Glutamatergic neuron (in vitro differentiated cells): ENCODE measurements at regions not wholly inside any gene's neighbourhood (a gene's known extent, or its start where the extent isn't known, plus 50 kb on each side); places are given as distances from the start of the nearest gene placed in this dataset.

ENCODE experiments used
- DNase-seq: peaks from one replicate; pipeline ENCODE4 v3.0.0; 2022
- H3K27ac Mint-ChIP-seq: one replicate; pipeline ENCODE4 v1.8.0; 2020; ENCODE audit warnings: mild to moderate bottlenecking, mixed read lengths, inconsistent platforms; ENCODE audit not compliant: unreplicated experiment
- H3K27me3 Mint-ChIP-seq: one replicate; pipeline ENCODE4 v1.8.0; 2020; ENCODE audit warnings: mild to moderate bottlenecking, moderate library complexity, mixed read lengths, inconsistent platforms; ENCODE audit not compliant: unreplicated experiment
- H3K36me3 Mint-ChIP-seq: one replicate; pipeline ENCODE4 v1.8.0; 2020; ENCODE audit warnings: mild to moderate bottlenecking, mixed read lengths, inconsistent platforms; ENCODE audit not compliant: unreplicated experiment
- H3K4me1 Mint-ChIP-seq: one replicate; pipeline ENCODE4 v1.8.0; 2020; ENCODE audit warnings: mild to moderate bottlenecking, low read depth, mixed read lengths, inconsistent platforms; ENCODE audit not compliant: unreplicated experiment
- H3K4me3 Mint-ChIP-seq: one replicate; pipeline ENCODE4 v1.8.0; 2020; ENCODE audit warnings: mild to moderate bottlenecking, mixed read lengths, inconsistent platforms; ENCODE audit not compliant: unreplicated experiment
- H3K9me3 Mint-ChIP-seq: one replicate; pipeline ENCODE4 v1.8.0; 2020; ENCODE audit warnings: mild to moderate bottlenecking, moderate library complexity, mixed read lengths, inconsistent platforms; ENCODE audit not compliant: unreplicated experiment
- TF ChIP-seq, protein P1 (sequence below): fragments of 200-600 bp; sonication (generic); IDR thresholded peaks from one replicate; pipeline ENCODE4 v1.5.0; 2021; ENCODE audit not compliant: partially characterized antibody, unreplicated experiment

DNA sequence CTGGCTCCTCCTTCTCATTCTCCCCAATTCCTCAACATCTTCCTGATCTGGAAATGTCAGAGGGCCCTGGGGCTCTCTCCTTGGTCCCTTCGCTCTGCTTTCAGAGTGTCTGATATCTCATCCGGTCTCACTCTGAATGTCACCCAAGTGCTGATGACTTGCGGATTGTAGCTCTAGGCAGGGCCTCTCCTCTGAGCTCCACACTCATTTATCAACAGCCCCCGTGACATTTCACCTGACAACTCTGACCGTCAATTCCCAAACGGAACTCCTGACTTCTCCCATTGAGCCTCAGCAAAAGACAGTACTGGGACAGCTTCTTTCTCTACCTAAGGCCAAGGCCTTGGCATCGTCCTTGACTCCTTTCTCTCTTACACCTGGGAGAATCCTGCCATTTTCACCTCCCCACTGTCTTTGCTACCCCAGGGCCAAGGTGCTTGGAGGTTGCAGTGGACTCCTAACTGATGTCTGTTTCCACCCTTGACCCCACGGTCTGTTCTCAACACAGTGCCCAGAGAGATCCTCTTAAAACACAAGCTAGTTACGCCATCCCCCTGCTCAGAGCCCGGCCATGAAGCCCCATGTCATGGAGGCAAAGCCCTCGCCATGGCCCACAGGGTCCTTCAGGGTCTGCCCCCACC lies 57.5 kb upstream of the THY1 start:
- Mint-ChIP-seq H3K4me3 (no peak overlapping the region), H3K36me3 (no peaks in the 10 kb centered on the region), H3K9me3 (peaks cover 6% of the 10 kb centered on the region), H3K27me3 (peaks cover 10% of the 10 kb centered on the region), H3K4me1 (peaks cover 20% of the 10 kb centered on the region), H3K27ac (peak overlapping the region; percentile 19)
- TF ChIP-seq, protein P1, sequence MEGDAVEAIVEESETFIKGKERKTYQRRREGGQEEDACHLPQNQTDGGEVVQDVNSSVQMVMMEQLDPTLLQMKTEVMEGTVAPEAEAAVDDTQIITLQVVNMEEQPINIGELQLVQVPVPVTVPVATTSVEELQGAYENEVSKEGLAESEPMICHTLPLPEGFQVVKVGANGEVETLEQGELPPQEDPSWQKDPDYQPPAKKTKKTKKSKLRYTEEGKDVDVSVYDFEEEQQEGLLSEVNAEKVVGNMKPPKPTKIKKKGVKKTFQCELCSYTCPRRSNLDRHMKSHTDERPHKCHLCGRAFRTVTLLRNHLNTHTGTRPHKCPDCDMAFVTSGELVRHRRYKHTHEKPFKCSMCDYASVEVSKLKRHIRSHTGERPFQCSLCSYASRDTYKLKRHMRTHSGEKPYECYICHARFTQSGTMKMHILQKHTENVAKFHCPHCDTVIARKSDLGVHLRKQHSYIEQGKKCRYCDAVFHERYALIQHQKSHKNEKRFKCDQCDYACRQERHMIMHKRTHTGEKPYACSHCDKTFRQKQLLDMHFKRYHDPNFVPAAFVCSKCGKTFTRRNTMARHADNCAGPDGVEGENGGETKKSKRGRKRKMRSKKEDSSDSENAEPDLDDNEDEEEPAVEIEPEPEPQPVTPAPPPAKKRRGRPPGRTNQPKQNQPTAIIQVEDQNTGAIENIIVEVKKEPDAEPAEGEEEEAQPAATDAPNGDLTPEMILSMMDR, result no peak
- DNase-seq, result no peak

DNA sequence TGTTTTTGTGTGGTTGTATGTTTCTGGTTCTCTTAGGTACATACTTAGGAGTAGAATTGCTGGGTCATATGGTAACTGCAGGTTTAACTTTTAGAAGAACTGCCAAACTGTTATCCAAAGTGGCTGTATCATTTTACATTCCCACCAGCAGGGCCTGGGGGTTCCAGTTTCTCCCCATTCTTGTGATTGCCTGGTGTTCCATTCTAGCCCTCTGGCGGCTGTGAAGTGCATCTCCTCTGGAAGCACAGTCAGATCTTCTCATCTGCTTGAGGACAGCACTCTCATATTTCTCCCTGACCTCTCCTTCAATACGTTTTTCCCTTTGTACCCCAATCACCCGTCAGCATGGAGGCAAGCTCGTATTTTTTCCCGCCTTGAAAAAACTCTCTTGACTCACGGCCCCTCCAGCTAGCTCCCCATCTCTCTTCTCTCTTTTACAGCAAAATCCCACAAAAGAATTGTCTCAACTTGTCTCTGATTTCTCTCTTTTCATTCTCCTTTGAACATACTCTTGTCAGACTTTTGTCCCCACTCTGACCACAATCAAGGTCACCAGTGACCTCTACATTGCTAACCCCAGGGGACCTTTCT lies 56.8 kb upstream of the THY1 start:
- H3K4me3 Mint-ChIP-seq, result no peak overlapping the region
- TF ChIP-seq, protein P1, result peak; percentile 71
- peaks cover 24% of the 10 kb centered on the region for H3K4me1 Mint-ChIP-seq
- no peak for DNase-seq
- H3K27ac Mint-ChIP-seq, result peak overlapping the region; percentile 16
- no peaks in the 10 kb centered on the region for H3K36me3 Mint-ChIP-seq
- peaks cover 10% of the 10 kb centered on the region for H3K27me3 Mint-ChIP-seq
- H3K9me3 Mint-ChIP-seq, result peaks cover 8% of the 10 kb centered on the region

DNA sequence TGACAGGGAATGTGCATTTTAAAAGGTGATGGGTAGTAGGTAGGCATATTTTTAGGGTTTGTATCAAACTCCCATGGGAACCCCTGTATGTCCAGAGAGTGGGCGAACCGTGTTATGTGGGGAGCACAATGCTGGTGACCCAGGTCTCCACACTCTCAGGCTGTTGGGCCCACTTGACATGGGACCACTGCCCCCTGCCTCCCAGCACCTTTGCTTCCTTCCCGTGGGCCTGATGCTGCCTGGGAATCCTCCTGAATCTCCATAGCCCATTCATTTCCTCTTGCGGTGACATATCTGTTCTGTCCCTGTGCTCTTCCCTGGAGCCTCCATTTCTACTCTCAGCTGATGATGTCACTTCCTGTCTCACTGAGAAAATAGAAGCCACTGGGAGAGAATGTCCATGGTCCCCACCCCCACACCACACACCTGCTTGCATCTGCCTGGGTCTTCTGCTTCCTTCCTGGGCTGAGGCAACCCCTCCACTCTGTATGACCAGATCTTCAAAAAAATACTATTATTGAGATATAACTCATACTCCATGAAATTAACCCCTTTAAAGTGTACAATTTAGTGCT lies 55.8 kb upstream of the THY1 start:
- no peak overlapping the region for H3K27ac Mint-ChIP-seq
- DNase-seq, result no peak
- H3K36me3 Mint-ChIP-seq, result no peaks in the 10 kb centered on the region
- H3K4me3 Mint-ChIP-seq, result no peak overlapping the region
- H3K27me3 Mint-ChIP-seq, result peaks cover 7% of the 10 kb centered on the region
- peaks cover 6% of the 10 kb centered on the region for H3K9me3 Mint-ChIP-seq
- H3K4me1 Mint-ChIP-seq, result peaks cover 24% of the 10 kb centered on the region
- TF ChIP-seq, protein P1, result no peak

DNA sequence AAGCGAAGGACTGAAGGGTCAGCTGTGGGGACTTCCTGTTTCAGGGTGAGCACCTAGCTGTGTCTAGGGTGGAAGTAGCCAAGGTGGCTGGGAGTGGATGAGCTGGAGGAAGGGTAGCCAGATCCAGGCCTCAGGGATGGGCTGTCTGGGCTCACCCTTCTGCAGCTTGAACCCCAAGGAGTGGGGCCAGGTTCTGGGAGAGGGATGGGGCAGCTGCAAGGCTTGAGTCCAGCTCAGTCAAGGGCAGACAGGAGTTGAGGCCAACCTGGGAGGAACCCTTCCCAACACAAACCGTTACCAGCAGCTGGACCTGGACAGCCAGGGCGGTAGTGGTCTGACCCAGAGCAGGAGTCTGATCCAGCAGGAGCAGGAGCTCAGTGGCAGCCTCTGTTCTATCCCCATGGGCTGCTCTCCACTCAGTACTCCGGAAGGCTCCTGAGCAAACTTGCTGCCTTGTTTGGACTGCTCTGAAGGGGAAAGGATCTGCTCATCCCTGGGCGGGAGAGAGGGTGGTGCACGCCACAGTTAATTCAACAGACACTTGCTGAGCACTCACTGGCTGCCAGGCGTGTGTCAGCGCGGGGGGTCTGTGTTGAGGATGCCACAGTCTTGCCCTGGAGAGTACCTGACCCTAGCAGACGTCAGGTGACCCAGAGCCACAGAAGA lies 53.8 kb upstream of the THY1 start:
- Mint-ChIP-seq H3K4me3 (no peak overlapping the region), H3K9me3 (peaks cover 6% of the 10 kb centered on the region), H3K27ac (no peak overlapping the region), H3K4me1 (peaks cover 24% of the 10 kb centered on the region), H3K27me3 (peaks cover 8% of the 10 kb centered on the region), H3K36me3 (no peaks in the 10 kb centered on the region)
- DNase-seq, result no peak
- TF ChIP-seq, protein P1, result no peak
